GM21447 (cell line): ENCODE measurements at regions not wholly inside any gene's neighbourhood (a gene's known extent, or its start where the extent isn't known, plus 50 kb on each side); places are given as distances from the start of the nearest gene placed in this dataset.

Experiments
- ATAC-seq: cut with Tn5 transposase; IDR thresholded peaks from one replicate; pipeline ENCODE4 v1.9.1; 2021; ENCODE audit not compliant: unreplicated experiment

- ATAC-seq, result no peak
Observed at GRCh38 chr18:78305789-78306188, 673.8 kb upstream of the SALL3 start.

GRCh38 chr18:78309307-78309706 is 670.3 kb upstream of the SALL3 start:
- no peak for ATAC-seq

DNA sequence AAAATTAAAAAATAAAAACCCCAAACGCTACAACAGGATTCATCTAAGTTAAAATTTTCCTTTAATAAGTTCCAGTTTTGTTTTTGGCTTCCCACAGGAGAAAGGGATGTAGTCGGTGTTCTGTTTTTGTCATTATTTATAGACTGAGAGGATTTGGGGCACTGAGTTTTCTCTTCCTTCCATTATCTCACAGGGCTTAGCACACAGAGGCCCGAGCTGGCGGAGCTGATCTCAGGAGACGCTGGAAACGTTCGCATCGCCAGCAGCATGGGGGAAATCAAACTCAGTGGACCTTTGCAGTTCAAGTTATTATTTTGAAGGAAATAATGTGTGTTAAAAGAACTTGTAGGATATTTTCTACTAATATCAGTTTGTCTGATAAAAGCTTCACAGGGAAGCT is 669.7 kb upstream of the SALL3 start:
- no peak for ATAC-seq

DNA sequence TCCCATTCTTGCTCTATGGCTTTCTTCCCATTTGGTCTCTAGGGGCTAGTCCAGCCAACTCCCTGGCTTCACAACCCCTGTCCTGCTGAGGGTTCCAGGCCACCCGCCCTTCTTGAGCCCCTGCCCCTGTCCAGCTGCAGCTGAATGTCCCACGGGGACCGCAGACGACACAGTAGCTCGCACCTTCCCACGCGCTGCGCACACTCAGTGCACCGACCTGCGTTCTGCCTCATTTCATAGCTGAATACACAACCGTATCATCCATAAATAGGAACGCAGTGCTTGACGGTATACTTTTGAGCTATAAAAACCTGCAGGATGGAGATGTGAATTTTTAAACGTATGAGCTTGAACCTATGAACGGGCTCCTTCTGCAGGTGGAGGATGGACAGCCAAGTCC is 660.4 kb upstream of the SALL3 start:
- no peak for ATAC-seq

GRCh38 chr18:78319961-78320360 is 659.7 kb upstream of the SALL3 start:
- no peak for ATAC-seq

GRCh38 chr18:78321402-78321801 is 658.2 kb upstream of the SALL3 start:
- ATAC-seq, result no peak

DNA sequence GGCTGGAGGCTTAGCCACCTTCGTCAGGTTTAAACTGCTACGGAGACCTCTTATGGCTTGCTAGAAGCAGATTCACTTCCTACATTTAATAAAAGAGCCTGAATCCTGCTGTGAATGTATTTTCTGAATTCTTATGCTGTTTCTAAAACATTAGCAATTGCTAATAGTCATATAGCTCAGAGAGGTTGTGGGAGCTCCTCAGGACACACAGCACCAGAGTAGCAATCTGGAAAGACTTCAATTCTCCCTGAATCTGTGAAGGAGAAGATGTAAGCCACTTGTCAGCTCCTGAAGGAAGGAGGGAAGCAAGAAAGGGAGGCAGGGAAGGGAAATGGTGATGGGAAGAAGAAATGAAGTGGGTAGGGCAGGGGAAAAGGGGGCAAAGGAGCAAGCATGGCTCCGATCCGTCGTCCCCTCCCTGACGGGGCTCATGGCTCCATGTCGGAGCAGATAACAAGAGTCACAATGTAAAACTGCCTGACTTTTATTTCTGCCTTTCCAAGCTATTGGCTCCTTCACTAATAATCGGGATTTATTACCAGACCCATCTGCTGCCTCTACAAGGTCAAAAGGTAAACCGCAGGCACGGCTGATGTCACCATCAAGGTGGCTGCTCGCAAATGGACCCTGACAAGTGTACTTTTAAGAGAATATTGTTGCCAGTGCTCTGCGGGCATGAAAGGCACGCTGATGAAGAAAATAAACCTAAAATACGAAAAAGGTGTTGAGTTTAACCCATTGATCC is 656.0 kb upstream of the SALL3 start:
- ATAC-seq, result no peak

GRCh38 chr18:78327643-78328042 is 652.0 kb upstream of the SALL3 start:
- ATAC-seq, result no peak

- no peak for ATAC-seq
Observed at GRCh38 chr18:78330766-78331165, 648.9 kb upstream of the SALL3 start.

DNA sequence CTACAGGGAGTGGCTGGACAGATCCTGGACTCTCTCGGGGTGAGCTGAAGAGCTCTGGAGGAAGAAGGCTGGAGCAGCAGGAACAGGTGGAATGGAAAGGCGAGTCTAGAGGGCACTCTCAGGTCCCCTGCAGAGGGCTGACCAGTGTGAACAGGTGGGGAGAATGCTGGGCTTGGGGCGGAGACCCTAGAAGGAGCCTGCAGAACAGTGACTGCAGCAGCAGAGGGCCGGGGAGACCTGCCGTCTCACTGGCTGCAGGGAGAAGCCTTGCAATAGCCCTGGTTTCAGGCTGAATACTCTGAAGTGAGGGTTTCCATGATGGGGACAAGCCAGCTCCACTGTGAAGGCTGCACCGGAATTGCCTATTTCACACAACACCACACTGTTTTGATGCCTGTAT is 626.7 kb upstream of the SALL3 start:
- ATAC-seq, result no peak

DNA sequence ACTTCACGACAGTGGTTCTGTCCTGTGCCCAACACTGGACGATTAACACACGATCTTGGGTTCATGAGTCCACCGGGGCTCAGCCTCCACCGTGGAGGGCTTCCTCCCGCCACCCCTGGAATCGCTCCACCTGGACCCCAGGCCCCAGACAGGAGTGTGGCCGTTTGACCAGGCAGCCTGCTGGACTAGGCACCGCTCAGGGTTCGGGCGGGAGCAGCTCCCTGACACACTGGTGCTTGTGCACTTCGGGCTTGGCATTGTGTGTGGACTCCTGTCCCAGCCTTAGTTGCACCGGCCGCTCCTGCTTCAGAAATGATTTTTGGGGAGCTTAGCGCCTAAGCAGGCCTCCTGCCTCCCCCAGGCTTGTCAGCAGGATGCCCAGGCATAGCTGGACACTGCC is 617.4 kb upstream of the SALL3 start:
- no peak for ATAC-seq

- ATAC-seq, result no peak
Observed at GRCh38 chr18:78363556-78364387, 615.8 kb upstream of the SALL3 start.

DNA sequence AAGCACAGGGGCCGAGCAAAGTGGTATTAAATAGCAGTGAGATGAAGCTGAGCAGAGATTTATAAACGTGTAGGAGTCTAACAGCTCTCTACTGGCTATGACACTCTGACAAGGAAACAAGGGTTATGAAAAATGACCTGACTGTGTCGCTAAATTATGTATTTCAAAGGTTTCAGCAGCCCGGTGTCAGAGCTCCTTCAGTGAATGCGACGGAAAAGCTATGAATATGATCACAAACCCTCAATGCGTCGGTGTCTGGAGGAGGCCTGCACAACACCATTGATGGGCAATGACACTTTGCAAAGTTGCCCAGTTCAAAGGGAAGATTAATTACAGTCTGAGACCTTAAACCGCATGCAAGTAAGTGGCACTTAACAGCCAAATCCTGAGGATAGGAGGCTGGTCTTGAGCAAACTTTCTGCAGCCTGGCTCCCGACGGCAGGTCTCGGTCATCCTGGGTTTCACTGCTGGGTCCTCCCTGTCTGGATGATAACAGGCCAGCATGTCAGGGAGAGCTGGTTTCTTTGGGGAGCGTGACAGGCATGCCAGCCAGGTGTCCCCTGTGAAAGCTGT is 615.1 kb upstream of the SALL3 start:
- no peak for ATAC-seq

GRCh38 chr18:78367996-78368395 is 611.6 kb upstream of the SALL3 start:
- no peak for ATAC-seq

- no peak for ATAC-seq
Observed at GRCh38 chr18:78368726-78369125, 610.9 kb upstream of the SALL3 start.

DNA sequence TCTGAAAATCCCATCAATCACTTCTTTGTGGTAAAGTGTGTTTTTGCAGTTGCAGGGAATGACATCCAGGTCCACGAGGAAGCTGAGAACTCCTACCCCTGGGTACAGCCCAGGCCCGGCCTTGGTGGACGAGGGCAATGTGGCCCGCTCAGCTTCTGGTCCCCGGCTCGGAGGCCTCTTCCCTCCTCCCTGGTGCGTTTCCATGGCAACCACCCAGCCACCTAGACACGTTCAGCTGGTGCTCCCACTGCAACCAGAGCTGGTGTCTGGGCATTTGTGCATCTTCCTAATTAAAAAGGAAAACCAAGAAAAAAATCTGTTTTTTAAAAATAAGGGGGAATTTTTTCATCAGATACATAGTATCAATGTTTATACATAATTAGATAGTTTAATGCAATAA is 603.6 kb upstream of the SALL3 start:
- ATAC-seq, result no peak

DNA sequence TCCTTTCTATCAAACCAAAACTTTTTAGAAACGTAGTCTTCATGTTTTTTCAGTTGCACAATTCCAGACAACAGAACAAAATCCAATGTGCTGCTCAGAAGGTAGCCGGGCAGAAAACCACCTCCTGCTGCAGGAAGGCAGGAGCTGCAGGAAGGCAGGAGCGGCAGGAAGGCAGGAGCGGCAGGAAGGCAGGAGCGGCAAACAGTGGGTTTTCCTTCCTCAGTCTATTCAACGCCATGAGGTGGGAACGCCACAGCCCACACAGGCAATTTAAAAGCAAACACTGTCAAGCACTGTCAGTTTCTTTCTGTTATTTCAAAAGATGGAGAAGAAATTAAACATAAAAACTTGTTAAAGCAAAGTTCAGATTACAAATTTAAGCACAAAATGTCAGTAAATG is 601.2 kb upstream of the SALL3 start:
- ATAC-seq, result no peak

- ATAC-seq, result no peak
Observed at GRCh38 chr18:78378983-78379382, 600.6 kb upstream of the SALL3 start.

DNA sequence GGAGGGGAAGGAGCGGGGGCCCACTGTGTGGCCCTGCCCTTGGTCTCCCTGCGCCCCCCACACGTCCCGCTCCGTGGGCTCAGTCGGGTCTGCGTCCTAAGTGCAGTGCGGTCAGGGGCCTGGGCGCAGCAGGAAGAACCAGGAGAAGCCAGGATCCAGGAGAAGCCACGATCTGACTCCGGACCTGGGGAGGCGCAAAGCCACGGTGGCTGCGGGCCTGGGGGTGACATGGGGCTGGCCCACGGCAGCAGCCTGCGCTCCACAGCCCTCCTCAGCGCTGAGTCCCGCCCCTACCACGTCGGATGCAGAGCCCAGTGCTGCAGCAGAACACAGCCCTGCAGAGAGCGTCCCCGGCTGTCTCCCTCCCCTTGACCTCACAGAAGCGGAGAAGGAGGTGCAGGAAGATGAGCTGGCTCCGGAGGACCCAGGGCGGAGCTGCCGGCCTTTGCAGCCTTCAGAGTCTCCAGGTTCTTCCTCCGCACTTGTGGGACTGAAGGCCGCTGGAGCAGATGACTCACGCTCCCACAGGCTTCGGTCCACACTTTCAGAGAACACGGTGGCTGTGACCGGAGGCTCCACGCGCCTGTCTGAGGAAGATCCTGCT is 589.2 kb upstream of the SALL3 start:
- no peak for ATAC-seq

GRCh38 chr18:78390952-78391348 is 588.7 kb upstream of the SALL3 start:
- no peak for ATAC-seq

GRCh38 chr18:78393086-78393862 is 586.3 kb upstream of the SALL3 start:
- ATAC-seq, result no peak
